ENCODE measurements at regions not wholly inside any gene's neighbourhood (a gene's known extent, or its start where the extent isn't known, plus 50 kb on each side); places are given as distances from the start of the nearest gene placed in this dataset.

- no peak for DNase-seq (ENCODE audit: low spot score)
- no peak for TF ChIP-seq CTCF (IDR thresholded peaks at IDR 0.05)
- no peak for ATAC-seq (ENCODE audit: low FRiP score)
Measured at GRCh38 chr7:25719190-25719896, 432.7 kb upstream of the NFE2L3 start.

- no peak for TF ChIP-seq CTCF (IDR thresholded peaks at IDR 0.05)
- DNase-seq (ENCODE audit: low spot score): no peak
- no peak for ATAC-seq (ENCODE audit: low FRiP score)
Measured at GRCh38 chr7:25720427-25720826, 431.6 kb upstream of the NFE2L3 start.

- TF ChIP-seq CTCF (IDR thresholded peaks at IDR 0.05): no peak
- DNase-seq (ENCODE audit: low spot score) (no peak), ATAC-seq (ENCODE audit: low FRiP score) (no peak)
Measured at GRCh38 chr7:25722856-25723255, 429.1 kb upstream of the NFE2L3 start.

- DNase-seq (ENCODE audit: low spot score): no peak
- ATAC-seq (ENCODE audit: low FRiP score): no peak
- no peak for TF ChIP-seq CTCF (IDR thresholded peaks at IDR 0.05)
Measured at GRCh38 chr7:25725451-25725850, 426.5 kb upstream of the NFE2L3 start.

- DNase-seq (ENCODE audit: low spot score) (no peak), ATAC-seq (ENCODE audit: low FRiP score) (peak; percentile 41)
- TF ChIP-seq CTCF (IDR thresholded peaks at IDR 0.05): no peak
Measured at GRCh38 chr7:25726170-25726780, 425.7 kb upstream of the NFE2L3 start.

GRCh38 chr7:25726781-25727311, 425.2 kb upstream of the NFE2L3 start:
- TF ChIP-seq CTCF (IDR thresholded peaks at IDR 0.05): no peak
- ATAC-seq (ENCODE audit: low FRiP score): no peak
- DNase-seq (ENCODE audit: low spot score): no peak

- DNase-seq (ENCODE audit: low spot score) (no peak), ATAC-seq (ENCODE audit: low FRiP score) (no peak)
- no peak for TF ChIP-seq CTCF (IDR thresholded peaks at IDR 0.05)
Measured at GRCh38 chr7:25727446-25727845, 424.6 kb upstream of the NFE2L3 start.
